Activated CD8-positive, alpha-beta memory T cell treated with anti-CD3 and anti-CD28 coated beads for 24 hours (primary cell): ENCODE measurements at regions not wholly inside any gene's neighbourhood (a gene's known extent, or its start where the extent isn't known, plus 50 kb on each side); places are given as distances from the start of the nearest gene placed in this dataset.

Experiments
- DNase-seq: peaks from one replicate; pipeline ENCODE4 v3.0.0-alpha.2; 2020

GRCh38 chr4:181193131-181193930 lies 1049.9 kb upstream of the TENM3 start:
- DNase-seq = no peak

GRCh38 chr4:181194096-181194495 lies 1049.1 kb upstream of the TENM3 start:
- DNase-seq = no peak

- no peak for DNase-seq
Measured at GRCh38 chr4:181200076-181200475, 1043.1 kb upstream of the TENM3 start.

- no peak for DNase-seq
Measured at GRCh38 chr4:181202240-181202639, 1041.0 kb upstream of the TENM3 start.

- DNase-seq = no peak
Measured at GRCh38 chr4:181204109-181204508, 1039.1 kb upstream of the TENM3 start.

- DNase-seq = no peak
Measured at GRCh38 chr4:181213551-181213950, 1029.7 kb upstream of the TENM3 start.

- no peak for DNase-seq
Measured at GRCh38 chr4:181216501-181216900, 1026.7 kb upstream of the TENM3 start.

- DNase-seq = no peak
Measured at GRCh38 chr4:181219783-181220416, 1023.3 kb upstream of the TENM3 start.

GRCh38 chr4:181224852-181225251 lies 1018.4 kb upstream of the TENM3 start:
- no peak for DNase-seq

GRCh38 chr4:181225616-181226261 lies 1017.5 kb upstream of the TENM3 start:
- DNase-seq = no peak

GRCh38 chr4:181234951-181235680 lies 1008.1 kb upstream of the TENM3 start:
- DNase-seq = no peak

GRCh38 chr4:181245326-181245725 lies 997.9 kb upstream of the TENM3 start:
- DNase-seq = no peak

GRCh38 chr4:181249031-181249430 lies 994.2 kb upstream of the TENM3 start:
- DNase-seq = no peak

- DNase-seq = no peak
Measured at GRCh38 chr4:181254771-181255170, 988.4 kb upstream of the TENM3 start.

- no peak for DNase-seq
Measured at GRCh38 chr4:181258569-181258968, 984.6 kb upstream of the TENM3 start.

GRCh38 chr4:181259081-181259709 lies 984.0 kb upstream of the TENM3 start:
- no peak for DNase-seq

- DNase-seq = no peak
Measured at GRCh38 chr4:181261279-181261678, 981.9 kb upstream of the TENM3 start.

- DNase-seq = no peak
Measured at GRCh38 chr4:181264893-181265292, 978.3 kb upstream of the TENM3 start.

GRCh38 chr4:181265370-181265769 lies 977.8 kb upstream of the TENM3 start:
- DNase-seq = no peak

GRCh38 chr4:181271116-181271640 lies 972.0 kb upstream of the TENM3 start:
- no peak for DNase-seq

- DNase-seq = no peak
Measured at GRCh38 chr4:181272422-181272821, 970.8 kb upstream of the TENM3 start.

GRCh38 chr4:181278941-181279340 lies 964.3 kb upstream of the TENM3 start:
- DNase-seq = no peak

GRCh38 chr4:181281451-181281850 lies 961.8 kb upstream of the TENM3 start:
- no peak for DNase-seq
